GM12878 (cell line): ENCODE measurements at regions not wholly inside any gene's neighbourhood (a gene's known extent, or its start where the extent isn't known, plus 50 kb on each side); places are given as distances from the start of the nearest gene placed in this dataset.

Experiments used
- ATAC-seq: fragments of 200-7000 bp; cut with Tn5 transposase; 3 replicates; pipeline ENCODE4 v1.9.1; 2020; ENCODE audit warnings: mild to moderate bottlenecking, moderate library complexity
- BruUV-seq: library from RNA; stranded (reverse); fragments of 400-500 nt; replicated peaks from 2 replicates; lab custom pipeline; 2021; lab: Mats Ljungman, UMichigan
- CTCF ChIA-PET: fragments of 300-600 bp; sonication (Branson Sonifier 250); formaldehyde crosslinking; extraction: SDS; loops from one replicate; lab custom pipeline; 2021; ENCODE audit warnings: inconsistent platforms; lab: Yijun Ruan, JAX
- POLR2A ChIA-PET: fragments of 350-600 bp; formaldehyde crosslinking; extraction: SDS; loops from one replicate; lab custom pipeline; 2021; ENCODE audit warnings: inconsistent platforms; lab: Charles Lee
- RAD21 ChIA-PET: fragments of 300-600 bp; sonication (Branson Sonifier 250); formaldehyde crosslinking; loops from one replicate; lab custom pipeline; 2023; ENCODE audit warnings: antibody characterized with exemption; ENCODE audit not compliant: unreplicated experiment; lab: Charles Lee
- SMC1A ChIA-PET: fragments of 300-600 bp; sonication (Branson Sonifier 250); formaldehyde crosslinking; loops from one replicate; lab custom pipeline; 2023; ENCODE audit not compliant: unreplicated experiment, uncharacterized antibody; lab: Charles Lee
- DNase-seq: peaks from one replicate; pipeline ENCODE4 v3.0.0-alpha.2; 2011; ENCODE audit warnings: low read depth, low spot score
- FAIRE-seq: peaks from 3 replicates; lab custom pipeline; 2011; peaks lifted over from hg19 to GRCh38; lab: Jason Lieb, UNC
- H2AFZ ChIP-seq: 2 replicates; pipeline ENCODE4 v1.6.0; 2011; ENCODE audit warnings: low read depth, low read length, control low read depth; ENCODE audit not compliant: control insufficient read depth
- H3K27ac ChIP-seq: 2 replicates; pipeline ENCODE4 v1.5.1; 2011; ENCODE audit warnings: control low read depth; ENCODE audit not compliant: control insufficient read depth, insufficient read depth
- H3K27me3 ChIP-seq, 2 experiments: replicated peaks in 1 of 2; 2 replicates each; pipeline versions ENCODE4 v1.6.0 to v1.6.1; 2011; ENCODE audit warnings: low read length in 1 of 2; ENCODE audit not compliant: control insufficient read depth in 2 of 2, insufficient read depth in 2 of 2
- H3K36me3 ChIP-seq, 2 experiments: 2 replicates each; pipeline ENCODE4 v1.5.1; 2011; ENCODE audit warnings: low read length in 1 of 2; ENCODE audit not compliant: control insufficient read depth in 2 of 2, insufficient read depth in 2 of 2
- H3K4me1 ChIP-seq: 2 replicates; pipeline ENCODE4 v1.6.1; 2011; ENCODE audit warnings: mild to moderate bottlenecking, low read length, moderate library complexity, mixed read lengths; ENCODE audit not compliant: control insufficient read depth, insufficient read depth
- H3K4me2 ChIP-seq: 2 replicates; pipeline ENCODE4 v1.6.0; 2011; ENCODE audit warnings: control low read depth; ENCODE audit not compliant: control insufficient read depth, insufficient read depth
- H3K4me3 ChIP-seq: fragments of 200-600 bp; sonication (generic); 2 replicates; pipeline ENCODE4 v1.5.1; 2016
- H3K79me2 ChIP-seq: 2 replicates; pipeline ENCODE4 v1.6.0; 2011; ENCODE audit warnings: low read length; ENCODE audit not compliant: control insufficient read depth, insufficient read depth
- H3K9ac ChIP-seq: 2 replicates; pipeline ENCODE4 v1.8.0; 2011; ENCODE audit warnings: low read length, control low read depth, mixed read lengths; ENCODE audit not compliant: control insufficient read depth, insufficient read depth
- H3K9me3 ChIP-seq: replicated peaks from 3 replicates; pipeline ENCODE4 v1.5.1; 2011; ENCODE audit warnings: mild to moderate bottlenecking, low read length; ENCODE audit not compliant: control insufficient read depth, insufficient read depth
- H4K20me1 ChIP-seq: 2 replicates; pipeline ENCODE4 v1.6.0; 2011; ENCODE audit not compliant: control insufficient read depth, insufficient read depth
- EED ChIP-seq: sonication (generic); IDR thresholded peaks from 2 replicates; pipeline ENCODE4 v1.6.1; 2016; ENCODE audit warnings: antibody characterized with exemption, low read depth
- EZH2 ChIP-seq: IDR thresholded peaks from 2 replicates; pipeline ENCODE4 v1.6.1; 2012; ENCODE audit warnings: low read depth, mild to moderate bottlenecking, control low read depth, inconsistent platforms, low read length, borderline replicate concordance; ENCODE audit not compliant: control insufficient read depth
- MEF2A ChIP-seq: IDR thresholded peaks from 2 replicates; pipeline ENCODE4 v1.6.1; 2011; ENCODE audit warnings: low read depth, mild to moderate bottlenecking, low read length, moderate library complexity; ENCODE audit not compliant: insufficient read depth
- NFYB ChIP-seq: IDR thresholded peaks from 2 replicates; pipeline ENCODE4 v1.6.1; 2011; ENCODE audit warnings: low read depth, mild to moderate bottlenecking, low read length, improper control_type of control experiment, moderate library complexity; ENCODE audit not compliant: insufficient read depth
- NR2C2 ChIP-seq: IDR thresholded peaks from 2 replicates; pipeline ENCODE4 v1.6.1; 2011; ENCODE audit warnings: borderline replicate concordance, low read depth; ENCODE audit not compliant: control insufficient read depth, insufficient read length
- USF2 ChIP-seq: IDR thresholded peaks from 2 replicates; pipeline ENCODE4 v1.6.1; 2011; ENCODE audit warnings: low read depth, low read length, improper control_type of control experiment, borderline replicate concordance
- YY1 ChIP-seq: IDR thresholded peaks from 2 replicates; pipeline ENCODE4 v1.6.1; 2011; ENCODE audit warnings: low read depth, mild to moderate bottlenecking, low read length
- ZNF274 ChIP-seq: IDR thresholded peaks from one replicate; pipeline ENCODE4 v1.8.0; 2011; ENCODE audit not compliant: insufficient read length, insufficient read depth
- ZNF384 ChIP-seq: IDR thresholded peaks from 2 replicates; pipeline ENCODE4 v1.6.1; 2012; ENCODE audit warnings: low read depth, mild to moderate bottlenecking, low read length, improper control_type of control experiment, borderline replicate concordance
- WGBS: methylation state at CpG from one replicate; pipeline ENCODE4 v1.1.6; 2016; ENCODE audit warnings: low lambda C conversion rate; ENCODE audit not compliant: insufficient replicate concordance, insufficient coverage; ENCODE audit errors: missing lambda C conversion rate; 5-methylcytosine and 5-hydroxymethylcytosine counted together
- in situ Hi-C: fragments of 300-500 bp; cut with MboI; formaldehyde crosslinking; loops from 9 replicates; pipeline ENCODE4 v1.14.3; 2018; ENCODE audit warnings: mixed read lengths
- intact Hi-C: fragments of 100-400 bp; cut with micrococcal nuclease; formaldehyde crosslinking; loops from one replicate; pipeline ENCODE4 v1.14.2; 2022; ENCODE audit not compliant: unreplicated experiment

GRCh38 chr16:51272420-51272819, 121.3 kb upstream of the SALL1 start:
- POLR2A ChIA-PET, result no interaction called here
- 25% methylated on average over 4 of the region's 4 CpGs for WGBS
- Histone ChIP-seq H4K20me1 (no peaks in the 10 kb centered on the region), H3K36me3 (no peaks in the 10 kb centered on the region)
- TF ChIP-seq NR2C2 (no peak), USF2 (no peak), MEF2A (no peak), YY1 (no peak), ZNF274 (no peak), ZNF384 (no peak), EED (no peak), NFYB (no peak), EZH2 (no peak)
- TF ChIP-seq, all 136 proteins: peak for 0
- ChIA-PET RAD21 (no interaction called here), CTCF (no interaction called here), SMC1A (interaction anchor here (1.2 kb wide), 1 partner anchor 11 kb away, joined by 4 read pairs; no protein-coding TSS in a partner anchor)
- Histone ChIP-seq H3K4me3 (no peak overlapping the region), H3K4me2 (no peak overlapping the region), H3K27ac (no peak overlapping the region), H2AFZ (no peak overlapping the region), H3K9ac (no peak overlapping the region), H3K27me3 (no peaks in the 10 kb centered on the region), H3K9me3 (no peaks in the 10 kb centered on the region), H3K4me1 (no peaks in the 10 kb centered on the region), H3K79me2 (no peaks in the 10 kb centered on the region)
- BruUV-seq, result no TSS peak
- FAIRE-seq, result no peak
- ATAC-seq, result no peak
- intact Hi-C loops (no loop called here), in situ Hi-C loops (no loop called here)
- no peak for DNase-seq
